GM12874 (cell line): ENCODE measurements at regions not wholly inside any gene's neighbourhood (a gene's known extent, or its start where the extent isn't known, plus 50 kb on each side); places are given as distances from the start of the nearest gene placed in this dataset.

Experiments used
- TF ChIP-seq, protein P1 (sequence below): IDR thresholded peaks from 2 replicates; pipeline ENCODE4 v1.5.1; 2011; ENCODE audit warnings: low read depth, mild to moderate bottlenecking, control low read depth, low read length, moderate library complexity; ENCODE audit not compliant: insufficient read depth

DNA sequence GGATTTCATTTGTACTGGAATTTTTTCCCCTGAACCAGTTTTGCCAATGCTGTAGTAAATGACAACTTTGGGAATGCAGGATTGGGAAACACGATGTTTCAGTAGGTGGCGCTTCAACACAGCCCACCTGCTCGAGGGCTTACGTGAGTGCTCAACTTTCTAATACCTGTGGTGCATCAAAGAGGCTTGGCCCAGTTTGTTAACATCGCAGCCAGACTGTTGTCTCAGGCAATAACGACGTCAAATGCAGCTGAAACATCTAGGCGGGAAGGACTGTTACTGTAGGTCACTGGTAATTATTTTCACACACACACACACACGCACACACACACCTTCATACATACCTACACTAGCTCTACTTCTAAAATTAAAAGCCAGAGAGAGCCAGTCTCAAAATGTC lies 815.5 kb upstream of the SLC35B3 start:
- TF ChIP-seq, protein P1, sequence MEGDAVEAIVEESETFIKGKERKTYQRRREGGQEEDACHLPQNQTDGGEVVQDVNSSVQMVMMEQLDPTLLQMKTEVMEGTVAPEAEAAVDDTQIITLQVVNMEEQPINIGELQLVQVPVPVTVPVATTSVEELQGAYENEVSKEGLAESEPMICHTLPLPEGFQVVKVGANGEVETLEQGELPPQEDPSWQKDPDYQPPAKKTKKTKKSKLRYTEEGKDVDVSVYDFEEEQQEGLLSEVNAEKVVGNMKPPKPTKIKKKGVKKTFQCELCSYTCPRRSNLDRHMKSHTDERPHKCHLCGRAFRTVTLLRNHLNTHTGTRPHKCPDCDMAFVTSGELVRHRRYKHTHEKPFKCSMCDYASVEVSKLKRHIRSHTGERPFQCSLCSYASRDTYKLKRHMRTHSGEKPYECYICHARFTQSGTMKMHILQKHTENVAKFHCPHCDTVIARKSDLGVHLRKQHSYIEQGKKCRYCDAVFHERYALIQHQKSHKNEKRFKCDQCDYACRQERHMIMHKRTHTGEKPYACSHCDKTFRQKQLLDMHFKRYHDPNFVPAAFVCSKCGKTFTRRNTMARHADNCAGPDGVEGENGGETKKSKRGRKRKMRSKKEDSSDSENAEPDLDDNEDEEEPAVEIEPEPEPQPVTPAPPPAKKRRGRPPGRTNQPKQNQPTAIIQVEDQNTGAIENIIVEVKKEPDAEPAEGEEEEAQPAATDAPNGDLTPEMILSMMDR = no peak

GRCh38 chr6:9248133-9248532 lies 812.8 kb upstream of the SLC35B3 start:
- TF ChIP-seq, protein P1 = no peak

DNA sequence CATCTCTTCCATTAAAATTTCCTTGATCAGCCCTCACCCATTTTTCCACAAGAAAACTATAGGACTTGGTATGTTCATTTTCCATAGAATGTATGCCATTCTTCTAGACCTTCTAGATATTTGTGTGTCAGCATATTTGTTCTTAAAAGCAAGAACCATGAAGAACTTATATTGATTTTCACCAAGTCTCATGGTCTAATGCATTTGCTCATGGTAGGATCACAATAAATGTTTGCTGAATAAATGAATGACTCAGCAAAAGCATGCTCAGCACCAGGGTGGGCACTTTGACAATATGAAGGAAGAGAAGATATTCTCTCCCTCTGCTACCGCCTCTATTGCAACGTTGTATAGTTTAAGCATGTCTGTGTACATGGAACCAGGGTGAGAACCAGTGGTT lies 805.5 kb upstream of the SLC35B3 start:
- TF ChIP-seq, protein P1 = no peak

GRCh38 chr6:9236443-9236842 lies 801.1 kb upstream of the SLC35B3 start:
- TF ChIP-seq, protein P1 = no peak

DNA sequence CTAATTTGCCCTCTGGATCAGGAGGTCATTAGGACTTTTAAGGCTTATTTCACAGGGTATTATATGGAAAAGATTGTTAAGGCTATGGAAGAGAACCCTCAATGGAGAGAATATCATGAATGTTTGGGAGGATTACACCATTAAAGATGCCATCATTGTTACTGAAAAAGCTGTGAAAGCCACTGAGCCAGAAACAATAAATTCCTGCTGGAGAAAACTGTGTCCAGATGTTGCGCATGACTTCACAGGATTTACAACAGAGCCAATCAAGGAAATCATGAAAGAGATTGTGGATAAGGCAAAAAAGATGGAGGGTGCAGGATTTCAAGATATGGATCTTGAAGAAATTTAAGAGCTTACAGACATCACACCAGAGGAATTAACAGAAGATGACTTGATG lies 798.3 kb upstream of the SLC35B3 start:
- TF ChIP-seq, protein P1 = no peak

DNA sequence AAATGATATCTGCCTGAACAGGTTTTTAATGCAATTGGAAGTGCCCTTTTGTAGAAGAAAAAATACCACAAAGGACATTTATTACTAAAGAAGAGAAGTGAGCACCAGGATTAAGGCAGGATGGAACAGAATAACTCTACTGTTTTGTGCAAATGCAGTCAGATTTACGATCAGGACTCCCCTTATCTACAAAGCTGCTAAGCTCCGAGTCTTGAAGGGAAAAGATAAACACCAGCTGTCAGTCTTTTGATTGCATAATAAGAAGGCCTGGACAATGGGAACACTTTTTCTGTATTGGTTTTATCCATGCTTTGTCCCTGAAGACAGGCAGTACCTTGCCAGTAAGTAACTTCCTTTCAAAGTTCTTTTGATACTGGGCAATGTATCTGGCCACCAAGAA lies 797.9 kb upstream of the SLC35B3 start:
- TF ChIP-seq, protein P1 = no peak

DNA sequence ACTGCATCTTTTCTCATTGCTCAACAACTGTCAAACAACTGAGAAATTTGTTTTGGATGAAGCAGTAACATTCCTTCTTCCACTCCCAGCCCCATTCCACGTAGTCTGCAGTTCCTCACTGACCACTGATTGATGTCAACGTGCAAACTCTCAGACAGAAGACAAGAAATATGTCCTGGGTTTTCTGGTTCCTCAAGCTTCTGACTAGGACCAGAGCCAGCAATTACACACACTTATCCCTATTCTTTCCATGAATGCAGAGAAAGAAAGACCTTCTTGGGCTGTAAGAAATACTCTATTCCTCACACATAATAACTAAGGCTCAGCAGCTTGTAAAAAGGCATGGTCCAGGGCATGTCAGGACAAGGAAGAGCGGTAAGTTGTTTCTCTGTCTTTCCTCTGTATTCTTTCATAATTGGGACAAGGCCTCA lies 790.1 kb upstream of the SLC35B3 start:
- TF ChIP-seq, protein P1 = no peak

DNA sequence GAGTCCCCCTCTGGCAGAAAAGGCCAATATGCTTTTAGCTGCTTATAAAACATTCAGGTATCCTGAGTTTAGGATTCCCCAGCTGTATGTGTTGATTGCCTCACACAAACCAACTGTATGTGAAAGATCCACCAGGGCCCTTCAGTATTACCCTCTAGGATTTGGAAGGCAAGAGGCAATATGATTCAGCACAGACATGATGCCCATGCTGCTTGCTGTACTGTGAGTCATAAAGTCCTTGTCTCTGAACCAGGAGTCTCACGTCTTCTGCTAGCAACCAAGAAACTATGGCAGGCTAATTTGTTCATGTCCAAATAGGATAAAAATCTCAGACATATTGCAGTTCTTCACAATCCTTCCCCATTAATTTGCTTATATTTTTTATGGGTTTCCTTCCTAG lies 789.2 kb upstream of the SLC35B3 start:
- TF ChIP-seq, protein P1 = no peak
